GM12891 (cell line): ENCODE measurements at regions not wholly inside any gene's neighbourhood (a gene's known extent, or its start where the extent isn't known, plus 50 kb on each side); places are given as distances from the start of the nearest gene placed in this dataset.

Experiments
- DNase-seq: peaks from one replicate; pipeline ENCODE4 v3.0.0; 2011; ENCODE audit warnings: low spot score; ENCODE audit not compliant: insufficient read length
- FAIRE-seq: peaks from 2 replicates; lab custom pipeline; 2011; peaks lifted over from hg19 to GRCh38; lab: Jason Lieb, UNC
- PAX5 ChIP-seq: IDR thresholded peaks from 2 replicates; pipeline ENCODE4 v1.6.1; 2011; ENCODE audit warnings: low read length, moderate library complexity, mild to moderate bottlenecking; ENCODE audit not compliant: insufficient read depth, severe bottlenecking
- POLR2A ChIP-seq: IDR thresholded peaks from 2 replicates; pipeline ENCODE4 v1.6.1; 2011; ENCODE audit warnings: low read depth, low read length, control low read depth
- POLR2AphosphoS5 ChIP-seq: IDR thresholded peaks from 2 replicates; pipeline ENCODE4 v1.6.1; 2011; ENCODE audit warnings: low read depth, low read length, control low read depth
- POU2F2 ChIP-seq: IDR thresholded peaks from 2 replicates; pipeline ENCODE4 v1.6.1; 2011; ENCODE audit warnings: low read depth, mild to moderate bottlenecking, control low read depth, low read length, moderate library complexity
- SPI1 ChIP-seq: IDR thresholded peaks from 2 replicates; pipeline ENCODE4 v1.6.1; 2011; ENCODE audit warnings: low read depth, low read length, control low read depth
- TAF1 ChIP-seq: IDR thresholded peaks from 2 replicates; pipeline ENCODE4 v1.6.1; 2011; ENCODE audit warnings: low read depth, low read length, control low read depth

GRCh38 chr9:73219985-73220626, 68.4 kb downstream of the ANXA1 start:
- no peak for FAIRE-seq
- no peak for TF ChIP-seq POLR2AphosphoS5
- no peak for TF ChIP-seq POLR2A
- TF ChIP-seq TAF1: no peak
- TF ChIP-seq PAX5: no peak
- no peak for TF ChIP-seq POU2F2
- TF ChIP-seq SPI1: no peak
- DNase-seq: no peak

- no peak for TF ChIP-seq POLR2A
- no peak for TF ChIP-seq SPI1
- no peak for TF ChIP-seq POLR2AphosphoS5
- TF ChIP-seq TAF1: no peak
- TF ChIP-seq PAX5: no peak
- no peak for DNase-seq
- FAIRE-seq: no peak
Observed at GRCh38 chr9:73223594-73223993, 71.9 kb downstream of the ANXA1 start.

- no peak for DNase-seq
- TF ChIP-seq PAX5 (no peak), POU2F2 (no peak), POLR2AphosphoS5 (no peak), SPI1 (no peak), POLR2A (no peak), TAF1 (no peak)
- no peak for FAIRE-seq
Observed at GRCh38 chr9:73229543-73229942, 77.9 kb downstream of the ANXA1 start.

DNA sequence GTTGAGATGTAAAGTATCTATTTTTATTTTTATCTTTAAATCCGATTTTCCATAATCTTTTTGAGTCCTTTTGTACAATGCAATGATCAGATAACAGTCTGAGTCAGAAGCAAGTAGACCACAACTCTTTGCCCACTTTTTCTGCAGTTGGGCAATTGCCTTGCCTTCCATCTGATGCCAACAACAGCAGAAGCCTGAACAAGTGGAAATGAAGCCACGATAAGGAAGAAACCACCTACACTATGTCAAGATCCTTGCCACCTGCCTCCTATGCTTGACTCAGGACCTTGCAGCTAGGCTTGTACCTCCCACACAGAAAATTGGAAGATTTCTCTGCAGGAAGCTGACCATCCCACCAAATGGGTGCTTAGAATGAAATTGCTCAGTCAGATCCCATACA, 78.6 kb downstream of the ANXA1 start:
- FAIRE-seq (no peak), DNase-seq (no peak)
- TF ChIP-seq POLR2A: no peak

- FAIRE-seq (no peak), DNase-seq (no peak)
- TF ChIP-seq POLR2A (no peak), POLR2AphosphoS5 (no peak), SPI1 (no peak), POU2F2 (no peak), PAX5 (no peak), TAF1 (no peak)
Observed at GRCh38 chr9:73231203-73231602, 79.5 kb downstream of the ANXA1 start.

DNA sequence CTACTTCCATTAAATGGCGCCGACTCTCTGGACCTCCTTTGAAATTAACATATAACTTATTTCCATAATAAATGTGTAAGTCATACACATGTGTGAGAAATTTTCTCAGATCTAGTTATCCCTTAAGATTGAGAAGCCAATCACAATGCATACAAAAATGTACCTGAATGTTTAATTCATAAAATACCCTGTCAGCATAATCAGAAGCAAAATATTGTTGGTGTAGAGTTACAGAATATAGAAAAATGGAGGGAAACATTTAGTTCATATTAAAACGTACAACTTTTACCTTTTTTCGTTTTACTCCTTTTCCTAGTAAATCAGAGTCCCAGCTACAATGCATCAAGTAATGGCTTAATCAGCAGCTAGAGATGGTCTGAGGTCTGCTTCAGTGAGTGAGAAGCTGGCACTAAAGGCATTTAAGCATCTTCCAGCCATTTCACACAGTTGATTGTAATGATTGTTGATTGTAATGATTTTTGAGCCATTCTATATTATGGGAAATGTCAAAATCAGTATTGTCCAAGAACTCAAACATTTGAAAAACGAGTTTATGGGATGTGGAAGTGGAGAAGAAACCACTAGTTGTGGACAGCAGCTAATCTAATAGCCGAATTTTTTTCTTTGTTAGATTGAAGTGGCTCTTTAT, 81.8 kb downstream of the ANXA1 start:
- FAIRE-seq: no peak
- DNase-seq: no peak
- TF ChIP-seq POU2F2 (no peak), SPI1 (no peak), PAX5 (no peak), POLR2AphosphoS5 (no peak), TAF1 (no peak), POLR2A (no peak)

DNA sequence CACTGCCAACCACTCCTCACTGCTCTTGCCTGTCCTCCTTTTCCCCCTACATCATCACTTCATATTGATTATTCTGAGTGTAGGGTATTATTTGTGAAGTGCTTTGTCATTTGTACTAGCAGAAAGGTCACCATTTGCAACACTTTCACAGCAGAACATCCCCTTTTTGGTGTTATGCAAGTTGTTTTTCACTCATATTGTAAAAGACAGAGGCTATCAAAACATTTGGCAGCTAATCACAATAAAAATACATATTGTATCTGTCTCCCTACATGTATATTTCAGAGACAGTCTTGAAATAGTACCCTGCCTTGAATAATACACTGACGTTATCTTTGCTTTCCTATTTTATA, 82.3 kb downstream of the ANXA1 start:
- TF ChIP-seq POLR2AphosphoS5 (no peak), PAX5 (no peak), POU2F2 (no peak), POLR2A (no peak), TAF1 (no peak), SPI1 (no peak)
- DNase-seq: no peak
- no peak for FAIRE-seq

- TF ChIP-seq PAX5 (no peak), TAF1 (no peak), SPI1 (no peak), POU2F2 (no peak), POLR2A (no peak), POLR2AphosphoS5 (no peak)
- DNase-seq (no peak), FAIRE-seq (no peak)
Observed at GRCh38 chr9:73237140-73237539, 85.5 kb downstream of the ANXA1 start.

GRCh38 chr9:73239570-73240265, 88.1 kb downstream of the ANXA1 start:
- TF ChIP-seq TAF1 (no peak), POLR2A (no peak)
- no peak for DNase-seq
- no peak for FAIRE-seq

- TF ChIP-seq TAF1: no peak
- no peak for TF ChIP-seq SPI1
- no peak for TF ChIP-seq POLR2AphosphoS5
- TF ChIP-seq POLR2A: no peak
- TF ChIP-seq POU2F2: no peak
- no peak for TF ChIP-seq PAX5
- DNase-seq (no peak), FAIRE-seq (no peak)
Observed at GRCh38 chr9:73243078-73243477, 91.4 kb downstream of the ANXA1 start.
